ENCODE measurements at regions not wholly inside any gene's neighbourhood (a gene's known extent, or its start where the extent isn't known, plus 50 kb on each side); places are given as distances from the start of the nearest gene placed in this dataset.

- TF ChIP-seq CTCF (IDR thresholded peaks at IDR 0.05; ENCODE audit: low read depth, low read length): no peak
- TF ChIP-seq MAX (IDR thresholded peaks at IDR 0.05; ENCODE audit: low read depth, low read length): no peak
- TF ChIP-seq POLR2A (IDR thresholded peaks at IDR 0.05; ENCODE audit: extremely low read depth, insufficient read length): no peak
These were observed 52.7 kb upstream of the PELI1 start for GRCh38 chr2:64196963-64197362.
